Endothelial cell (in vitro differentiated cells): ENCODE measurements at regions not wholly inside any gene's neighbourhood (a gene's known extent, or its start where the extent isn't known, plus 50 kb on each side); places are given as distances from the start of the nearest gene placed in this dataset.

Source experiments
- DNase-seq: peaks from one replicate; pipeline ENCODE4 v3.0.0; 2021; ENCODE audit warnings: low spot score
- H3K27ac Mint-ChIP-seq: one replicate; pipeline ENCODE4 v1.8.0; 2021; ENCODE audit warnings: mixed read lengths, inconsistent platforms; ENCODE audit not compliant: unreplicated experiment
- H3K27me3 Mint-ChIP-seq: one replicate; pipeline ENCODE4 v1.8.0; 2021; ENCODE audit warnings: mild to moderate bottlenecking, moderate library complexity, mixed read lengths, inconsistent platforms; ENCODE audit not compliant: unreplicated experiment
- H3K36me3 Mint-ChIP-seq: one replicate; pipeline ENCODE4 v1.8.0; 2021; ENCODE audit warnings: mild to moderate bottlenecking, low read depth, mixed read lengths, inconsistent platforms; ENCODE audit not compliant: unreplicated experiment
- H3K4me1 Mint-ChIP-seq: one replicate; pipeline ENCODE4 v1.8.0; 2021; ENCODE audit warnings: mild to moderate bottlenecking, mixed read lengths, inconsistent platforms; ENCODE audit not compliant: unreplicated experiment
- H3K4me3 Mint-ChIP-seq: one replicate; pipeline ENCODE4 v1.8.0; 2021; ENCODE audit warnings: mild to moderate bottlenecking, mixed read lengths, inconsistent platforms; ENCODE audit not compliant: unreplicated experiment
- H3K9me3 Mint-ChIP-seq: one replicate; pipeline ENCODE4 v1.8.0; 2021; ENCODE audit warnings: mixed read lengths, inconsistent platforms; ENCODE audit not compliant: unreplicated experiment
- CTCF ChIP-seq: fragments of 200-600 bp; sonication (generic); IDR thresholded peaks from one replicate; pipeline ENCODE4 v1.5.0; 2021; ENCODE audit warnings: antibody characterized with exemption; ENCODE audit not compliant: unreplicated experiment

- no peaks in the 10 kb centered on the region for H3K4me1 Mint-ChIP-seq
- H3K27ac Mint-ChIP-seq: no peak overlapping the region
- no peaks in the 10 kb centered on the region for H3K27me3 Mint-ChIP-seq
- H3K36me3 Mint-ChIP-seq: no peaks in the 10 kb centered on the region
- DNase-seq: no peak
- H3K9me3 Mint-ChIP-seq: no peaks in the 10 kb centered on the region
- no peak overlapping the region for H3K4me3 Mint-ChIP-seq
- TF ChIP-seq CTCF: no peak
Observed at GRCh38 chr18:40852406-40852805, 1102.6 kb upstream of the PIK3C3 start.

GRCh38 chr18:40851014-40851429, 1104.0 kb upstream of the PIK3C3 start:
- Mint-ChIP-seq H3K27ac (no peak overlapping the region), H3K4me1 (no peaks in the 10 kb centered on the region), H3K36me3 (no peaks in the 10 kb centered on the region), H3K9me3 (no peaks in the 10 kb centered on the region), H3K4me3 (no peak overlapping the region), H3K27me3 (no peaks in the 10 kb centered on the region)
- DNase-seq: no peak
- TF ChIP-seq CTCF: no peak

GRCh38 chr18:40849886-40850285, 1105.1 kb upstream of the PIK3C3 start:
- H3K27ac Mint-ChIP-seq: no peak overlapping the region
- no peak for TF ChIP-seq CTCF
- no peak for DNase-seq
- H3K9me3 Mint-ChIP-seq: no peaks in the 10 kb centered on the region
- no peak overlapping the region for H3K4me3 Mint-ChIP-seq
- no peaks in the 10 kb centered on the region for H3K36me3 Mint-ChIP-seq
- H3K27me3 Mint-ChIP-seq: no peaks in the 10 kb centered on the region
- no peaks in the 10 kb centered on the region for H3K4me1 Mint-ChIP-seq

- no peak overlapping the region for H3K27ac Mint-ChIP-seq
- H3K36me3 Mint-ChIP-seq: no peaks in the 10 kb centered on the region
- no peaks in the 10 kb centered on the region for H3K27me3 Mint-ChIP-seq
- H3K4me3 Mint-ChIP-seq: no peak overlapping the region
- H3K9me3 Mint-ChIP-seq: no peaks in the 10 kb centered on the region
- no peaks in the 10 kb centered on the region for H3K4me1 Mint-ChIP-seq
- TF ChIP-seq CTCF: no peak
- DNase-seq: no peak
Observed at GRCh38 chr18:40841467-40841866, 1113.6 kb upstream of the PIK3C3 start.

GRCh38 chr18:40841063-40841462, 1114.0 kb upstream of the PIK3C3 start:
- Mint-ChIP-seq H3K36me3 (no peaks in the 10 kb centered on the region), H3K27ac (no peak overlapping the region), H3K4me1 (no peaks in the 10 kb centered on the region), H3K9me3 (no peaks in the 10 kb centered on the region), H3K4me3 (no peak overlapping the region), H3K27me3 (no peaks in the 10 kb centered on the region)
- TF ChIP-seq CTCF: no peak
- DNase-seq: no peak
